RCC 7860 (cell line): ENCODE measurements at regions not wholly inside any gene's neighbourhood (a gene's known extent, or its start where the extent isn't known, plus 50 kb on each side); places are given as distances from the start of the nearest gene placed in this dataset.

Experiments
- DNase-seq: peaks from one replicate; pipeline ENCODE4 v3.0.0-alpha.2; 2015; ENCODE audit warnings: low spot score
- FAIRE-seq: peaks from 2 replicates; lab custom pipeline; 2012; peaks lifted over from hg19 to GRCh38; lab: Jason Lieb, UNC

GRCh38 chr2:212873256-212873655 lies 278.2 kb downstream of the IKZF2 start:
- DNase-seq (no peak), FAIRE-seq (no peak)

- FAIRE-seq (no peak), DNase-seq (no peak)
These were observed 279.8 kb downstream of the IKZF2 start for GRCh38 chr2:212871597-212871996.

GRCh38 chr2:212864186-212864585 lies 287.2 kb downstream of the IKZF2 start:
- FAIRE-seq (no peak), DNase-seq (no peak)

GRCh38 chr2:212863185-212863588 lies 288.2 kb downstream of the IKZF2 start:
- DNase-seq, result peak; percentile 29
- FAIRE-seq, result no peak

- FAIRE-seq (no peak), DNase-seq (no peak)
These were observed 292.9 kb downstream of the IKZF2 start for GRCh38 chr2:212858496-212858895.

GRCh38 chr2:212854771-212855170 lies 296.6 kb downstream of the IKZF2 start:
- no peak for DNase-seq
- FAIRE-seq, result no peak

- FAIRE-seq (no peak), DNase-seq (no peak)
These were observed 297.3 kb downstream of the IKZF2 start for GRCh38 chr2:212854116-212854515.

- FAIRE-seq (no peak), DNase-seq (peak; percentile 79)
These were observed 305.5 kb downstream of the IKZF2 start for GRCh38 chr2:212845941-212846340.

GRCh38 chr2:212843409-212844199 lies 305.0 kb upstream of the ERBB4 start:
- FAIRE-seq (peak; percentile 84), DNase-seq (peak; percentile 83)

GRCh38 chr2:212842544-212843185 lies 304.1 kb upstream of the ERBB4 start:
- DNase-seq (peak; percentile 80), FAIRE-seq (no peak)

GRCh38 chr2:212841460-212841859 lies 302.9 kb upstream of the ERBB4 start:
- FAIRE-seq (no peak), DNase-seq (no peak)

- FAIRE-seq (no peak), DNase-seq (no peak)
These were observed 293.9 kb upstream of the ERBB4 start for GRCh38 chr2:212832211-212833195.

- FAIRE-seq, result no peak
- DNase-seq, result no peak
These were observed 293.1 kb upstream of the ERBB4 start for GRCh38 chr2:212831671-212832199.

GRCh38 chr2:212816267-212816666 lies 277.7 kb upstream of the ERBB4 start:
- FAIRE-seq (no peak), DNase-seq (no peak)

GRCh38 chr2:212815453-212815852 lies 276.9 kb upstream of the ERBB4 start:
- DNase-seq, result no peak

GRCh38 chr2:212814941-212815340 lies 276.3 kb upstream of the ERBB4 start:
- DNase-seq (no peak), FAIRE-seq (no peak)

More at GRCh38 chr2:212815453-212815852, 276.9 kb upstream of the ERBB4 start:
- no peak for FAIRE-seq

- FAIRE-seq, result no peak
These were observed 273.3 kb upstream of the ERBB4 start for GRCh38 chr2:212811921-212812320.

GRCh38 chr2:212811036-212811805 lies 272.6 kb upstream of the ERBB4 start:
- FAIRE-seq, result no peak
- no peak for DNase-seq

More at GRCh38 chr2:212811921-212812320, 273.3 kb upstream of the ERBB4 start:
- no peak for DNase-seq

- FAIRE-seq (no peak), DNase-seq (no peak)
These were observed 259.0 kb upstream of the ERBB4 start for GRCh38 chr2:212797484-212798205.
